Small intestine (tissue), 7 donors: ENCODE measurements at regions not wholly inside any gene's neighbourhood (a gene's known extent, or its start where the extent isn't known, plus 50 kb on each side); places are given as distances from the start of the nearest gene placed in this dataset.
A peak's percentile ranks its signal among the peaks of the same experiment; 100 is the strongest.

Source experiments
- DNase-seq, 2 donors: peaks; one replicate each; pipeline versions ENCODE4 v3.0.0 to v3.0.0-alpha.2; 2013
- FAIRE-seq: peaks from 2 replicates; lab custom pipeline; 2012; peaks lifted over from hg19 to GRCh38; lab: Jason Lieb, UNC
- H3K27ac ChIP-seq, 3 donors: one replicate each; pipeline ENCODE4 v1.5.1; 2013; ENCODE audit warnings: low read length in 2 of 3, mild to moderate bottlenecking in 2 of 3, control low read depth in 1 of 3, inconsistent platforms in 1 of 3, low read depth in 1 of 3, moderate library complexity in 1 of 3
- H3K27me3 ChIP-seq, 3 donors: one replicate each; pipeline ENCODE4 v1.6.1; 2013; ENCODE audit warnings: low read length in 3 of 3, inconsistent platforms in 1 of 3; ENCODE audit not compliant: control insufficient read depth in 3 of 3, insufficient read depth in 3 of 3
- H3K36me3 ChIP-seq, 3 donors: one replicate each; pipeline ENCODE4 v1.6.1; 2013; ENCODE audit warnings: low read length in 3 of 3, inconsistent platforms in 1 of 3, low read depth in 1 of 3, mild to moderate bottlenecking in 1 of 3, moderate library complexity in 1 of 3; ENCODE audit not compliant: control insufficient read depth in 3 of 3, insufficient read depth in 2 of 3
- H3K4me1 ChIP-seq, 3 donors: one replicate each; pipeline ENCODE4 v1.6.1; 2013; ENCODE audit warnings: low read length in 2 of 3, inconsistent platforms in 1 of 3, low read depth in 1 of 3, mild to moderate bottlenecking in 1 of 3, moderate library complexity in 1 of 3; ENCODE audit not compliant: control insufficient read depth in 3 of 3, insufficient read depth in 2 of 3
- H3K4me3 ChIP-seq, 3 donors: one replicate each; pipeline ENCODE4 v1.5.1; 2013; ENCODE audit warnings: low read length in 3 of 3, control low read depth in 1 of 3, inconsistent platforms in 1 of 3, low read depth in 1 of 3, mild to moderate bottlenecking in 1 of 3, moderate library complexity in 1 of 3
- H3K9me3 ChIP-seq, 2 donors: one replicate each; pipeline ENCODE4 v1.6.1; 2013; ENCODE audit warnings: low read depth in 1 of 2, low read length in 1 of 2; ENCODE audit not compliant: control insufficient read depth in 2 of 2, insufficient read depth in 1 of 2
- WGBS, 3 donors: extraction: QIAGEN DNeasy Blood & Tissue Kit; methylation state at CpG; one replicate each; pipeline ENCODE4 v1.1.7; 2013; 5-methylcytosine and 5-hydroxymethylcytosine counted together
- donor health status: healthy with polysubstance abuse.
- donor health status: control.
- donor health status: control.
- donor health status: Bipolar disorder and iron deficiency.
- donor health status: healthy.

DNA sequence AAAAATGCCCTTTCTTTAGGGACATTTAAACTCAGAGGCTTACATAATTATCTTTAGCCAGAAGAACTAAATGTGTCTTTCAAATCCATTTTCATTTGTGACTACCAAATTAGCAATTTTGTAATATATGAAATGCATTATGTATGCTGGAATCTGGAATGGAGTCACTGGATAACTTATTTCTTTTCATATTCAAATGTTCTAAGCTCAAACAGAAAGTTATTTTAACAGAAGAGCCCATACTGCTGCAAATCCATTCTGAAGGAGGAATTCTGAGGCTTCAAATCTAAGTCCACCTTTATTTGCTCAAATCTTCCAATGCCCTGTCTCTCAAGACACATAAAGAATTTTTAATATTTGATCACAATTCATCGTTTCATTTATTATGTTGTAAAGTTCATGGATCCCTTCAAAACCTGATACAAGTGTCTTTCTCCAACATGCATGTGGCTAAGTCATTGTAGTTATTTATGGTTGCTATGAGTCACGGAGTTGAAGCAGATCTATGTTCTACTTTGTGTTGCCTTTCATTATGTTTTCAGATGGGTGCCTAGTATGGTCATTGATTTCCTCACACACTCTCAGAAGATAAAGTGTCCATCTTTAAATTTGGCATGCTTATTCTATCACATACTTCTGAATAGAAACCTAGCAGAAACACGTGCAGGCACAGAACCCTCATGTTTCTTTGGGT, 214.8 kb upstream of the GCFC2 start:
- no peak for DNase-seq
- Histone ChIP-seq H3K9me3 (no peaks in the 10 kb centered on the region), H3K4me3 (no peak overlapping the region), H3K4me1 (no peaks in the 10 kb centered on the region), H3K27ac (no peak overlapping the region), H3K36me3 (no peaks in the 10 kb centered on the region), H3K27me3 (no peaks in the 10 kb centered on the region)
- WGBS, 3 donors, result 59 to 80% (median 77%) methylated on average over 3 of the region's 3 CpGs
- FAIRE-seq, result no peak

GRCh38 chr2:75922191-75922590, 211.5 kb upstream of the GCFC2 start:
- H3K27me3 ChIP-seq, result no peaks in the 10 kb centered on the region
- H3K4me1 ChIP-seq, result no peaks in the 10 kb centered on the region
- no peaks in the 10 kb centered on the region for H3K36me3 ChIP-seq
- no peak overlapping the region for H3K27ac ChIP-seq
- H3K9me3 ChIP-seq, result no peaks in the 10 kb centered on the region
- DNase-seq (no peak), FAIRE-seq (no peak)
- WGBS, 3 donors, result 72 to 88% (median 86%) methylated on average over 2 of the region's 2 CpGs
- no peak overlapping the region for H3K4me3 ChIP-seq

- no peak for DNase-seq
- FAIRE-seq, result no peak
- WGBS, 3 donors, result 37 to 47% (median 41%) methylated on average over 8 of the region's 8 CpGs
These were observed 210.3 kb upstream of the GCFC2 start for GRCh38 chr2:75920859-75921551.

DNA sequence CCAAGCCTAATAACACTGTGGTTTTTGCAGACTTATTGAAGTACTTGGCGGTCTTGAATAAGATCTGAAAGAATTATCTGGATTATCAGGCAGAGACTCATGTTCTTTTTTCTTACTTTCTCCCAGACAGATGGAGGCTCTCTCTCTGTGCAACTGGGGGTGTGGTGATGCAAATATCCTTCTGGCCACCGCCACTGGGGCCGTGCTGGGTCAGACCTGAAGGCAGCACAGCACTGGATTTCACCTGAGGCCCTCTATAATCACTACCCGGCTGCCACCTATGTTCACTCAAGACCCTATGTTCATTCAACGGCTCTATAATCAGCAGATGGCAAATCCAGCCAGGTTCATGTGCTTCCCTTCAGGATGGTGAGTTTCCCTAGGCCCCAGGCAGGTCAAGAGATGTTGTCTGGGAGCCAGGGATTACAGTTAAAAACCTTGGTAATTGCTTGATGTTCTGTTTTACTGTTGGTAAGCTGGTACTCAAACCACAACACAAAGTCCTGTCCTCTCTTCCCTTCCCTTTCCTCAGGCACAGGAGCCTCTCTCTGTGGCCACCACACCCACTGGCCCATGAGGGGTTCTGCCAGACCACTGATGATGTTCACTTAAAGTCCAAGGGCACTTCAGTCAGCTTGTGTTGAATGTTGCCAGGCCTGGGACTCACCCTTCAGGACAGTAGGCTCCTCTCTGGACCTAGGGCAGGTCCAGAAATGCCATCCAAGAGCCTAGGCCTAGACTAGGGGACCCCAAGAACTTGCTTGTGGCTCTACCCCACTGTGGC, 205.3 kb upstream of the GCFC2 start:
- H3K9me3 ChIP-seq, result no peaks in the 10 kb centered on the region
- FAIRE-seq (no peak), DNase-seq (no peak)
- H3K4me3 ChIP-seq, result no peak overlapping the region
- H3K4me1 ChIP-seq, result no peaks in the 10 kb centered on the region
- no peaks in the 10 kb centered on the region for H3K27me3 ChIP-seq
- no peaks in the 10 kb centered on the region for H3K36me3 ChIP-seq
- no peak overlapping the region for H3K27ac ChIP-seq
- 49 to 74% (median 59%) methylated on average over 5 of the region's 5 CpGs for WGBS, 3 donors

More at GRCh38 chr2:75920859-75921551, 210.3 kb upstream of the GCFC2 start:
- H3K27ac ChIP-seq, result no peak overlapping the region
- H3K4me3 ChIP-seq, result no peak overlapping the region
- H3K27me3 ChIP-seq, result no peaks in the 10 kb centered on the region
- no peaks in the 10 kb centered on the region for H3K4me1 ChIP-seq
- H3K9me3 ChIP-seq, result no peaks in the 10 kb centered on the region
- no peaks in the 10 kb centered on the region for H3K36me3 ChIP-seq

GRCh38 chr2:75896779-75897366, 186.2 kb upstream of the GCFC2 start:
- Histone ChIP-seq H3K4me1 (no peaks in the 10 kb centered on the region), H3K36me3 (no peaks in the 10 kb centered on the region), H3K4me3 (no peak overlapping the region), H3K9me3 (no peaks in the 10 kb centered on the region), H3K27ac (no peak overlapping the region), H3K27me3 (no peaks in the 10 kb centered on the region)
- 20 to 34% (median 28%) methylated on average over 5 of the region's 5 CpGs for WGBS, 3 donors
- FAIRE-seq (no peak), DNase-seq (peak; percentile 34 to 44)

- Histone ChIP-seq H3K9me3 (no peaks in the 10 kb centered on the region), H3K27ac (no peak overlapping the region), H3K27me3 (no peaks in the 10 kb centered on the region), H3K4me1 (no peaks in the 10 kb centered on the region), H3K36me3 (no peaks in the 10 kb centered on the region), H3K4me3 (no peak overlapping the region)
- FAIRE-seq (no peak), DNase-seq (peak in 1 of 2 donors; percentile 9)
- WGBS, 3 donors, result 11 to 45% (median 12%) methylated on average over 1 of the region's 1 CpG
These were observed 183.5 kb upstream of the GCFC2 start for GRCh38 chr2:75894170-75894569.

DNA sequence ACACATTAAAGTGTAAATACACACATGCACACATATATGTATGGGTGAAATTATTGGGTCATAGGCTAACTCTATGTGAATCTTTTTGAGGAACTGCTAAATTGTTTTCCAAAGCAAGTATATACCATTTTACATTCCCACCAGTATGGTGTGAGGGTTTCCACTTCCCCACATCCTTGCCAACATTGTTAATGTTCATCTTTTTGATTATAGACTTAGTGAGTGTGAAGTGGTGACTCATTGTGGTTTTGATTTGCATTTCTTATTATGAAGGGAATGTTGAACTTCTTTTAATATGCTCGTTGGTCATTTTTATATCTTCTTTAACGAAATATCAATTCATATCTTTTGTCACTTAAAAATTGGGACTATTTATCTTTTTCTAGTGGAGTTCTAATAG, 181.8 kb upstream of the GCFC2 start:
- no peaks in the 10 kb centered on the region for H3K9me3 ChIP-seq
- H3K4me3 ChIP-seq, result no peak overlapping the region
- H3K27me3 ChIP-seq, result no peaks in the 10 kb centered on the region
- H3K4me1 ChIP-seq, result no peaks in the 10 kb centered on the region
- no peak overlapping the region for H3K27ac ChIP-seq
- 62 to 70% (median 68%) methylated on average over 2 of the region's 2 CpGs for WGBS, 3 donors
- FAIRE-seq (no peak), DNase-seq (no peak)
- H3K36me3 ChIP-seq, result no peaks in the 10 kb centered on the region

DNA sequence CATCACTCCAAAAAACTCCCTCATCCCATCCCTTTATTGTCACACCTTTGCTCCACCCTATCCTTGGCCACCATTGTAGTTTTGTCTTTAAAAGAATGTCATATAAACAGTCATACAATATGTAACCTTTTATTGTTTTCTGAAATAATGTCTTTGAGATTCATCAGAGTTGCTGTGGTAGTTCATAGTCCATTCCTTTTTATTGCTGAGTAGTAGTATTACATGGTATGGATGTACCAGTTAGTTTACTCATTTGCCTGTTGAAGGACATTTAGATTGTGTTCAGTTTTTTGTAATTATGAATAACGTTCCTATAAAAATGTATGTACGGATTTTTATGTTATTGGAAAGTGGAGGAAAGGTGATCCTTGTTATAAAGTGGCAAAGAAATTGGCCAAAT, 171.8 kb upstream of the GCFC2 start:
- FAIRE-seq (no peak), DNase-seq (no peak)
- no peak overlapping the region for H3K27ac ChIP-seq
- H3K4me3 ChIP-seq, result no peak overlapping the region
- H3K27me3 ChIP-seq, result no peaks in the 10 kb centered on the region
- 63 to 83% (median 70%) methylated on average over 2 of the region's 2 CpGs for WGBS, 3 donors
- H3K36me3 ChIP-seq, result no peaks in the 10 kb centered on the region
- no peaks in the 10 kb centered on the region for H3K4me1 ChIP-seq
- no peaks in the 10 kb centered on the region for H3K9me3 ChIP-seq
